HCT116 (cell line): ENCODE measurements at regions not wholly inside any gene's neighbourhood (a gene's known extent, or its start where the extent isn't known, plus 50 kb on each side); places are given as distances from the start of the nearest gene placed in this dataset.

Experiments
- ATAC-seq: fragments of 200-7000 bp; cut with Tn5 transposase; 2 replicates; pipeline ENCODE4 v1.9.1; 2020; ENCODE audit warnings: mild to moderate bottlenecking, moderate library complexity
- BruUV-seq: library from RNA; stranded (reverse); fragments of 400-500 nt; replicated peaks from 2 replicates; lab custom pipeline; 2021; lab: Mats Ljungman, UMichigan
- CTCF ChIA-PET: fragments of 300-600 bp; sonication (Branson Sonifier 250); formaldehyde crosslinking; loops from one replicate; lab custom pipeline; 2021; ENCODE audit warnings: antibody characterized with exemption; lab: Charles Lee
- POLR2A ChIA-PET: fragments of 300-600, 350-600 bp; sonication (Branson Sonifier 250); formaldehyde crosslinking; loops from one replicate; lab custom pipeline; 2021; ENCODE audit warnings: antibody characterized with exemption; lab: Charles Lee
- RAD21 ChIA-PET, 2 experiments: fragments of 300-600 bp; sonication (Branson Sonifier 250); formaldehyde crosslinking; loops; one replicate each; lab custom pipeline; 2023; ENCODE audit warnings: low total read pairs in 2 of 2; ENCODE audit not compliant: uncharacterized antibody in 2 of 2, unreplicated experiment in 2 of 2, low non-redundant PET in 1 of 2; lab: Charles Lee
- DNase-seq: peaks from one replicate; pipeline ENCODE4 v3.0.0-alpha.2; 2010; ENCODE audit warnings: low read depth, low spot score
- H2AFZ ChIP-seq: fragments of 200-600 bp; shearing (Covaris generic), sonication (generic); 2 replicates; pipeline ENCODE4 v1.6.1; 2017; ENCODE audit warnings: low read depth, mixed run types, mixed read lengths, antibody characterized with exemption, low read length; ENCODE audit not compliant: poor library complexity, severe bottlenecking
- H3K27ac ChIP-seq: 2 replicates; pipeline ENCODE4 v1.5.1; 2012; ENCODE audit warnings: low read depth, low read length
- H3K27me3 ChIP-seq: fragments of 200-600 bp; sonication (generic); 2 replicates; pipeline ENCODE4 v1.6.1; 2016; ENCODE audit warnings: mixed run types, low read length, mixed read lengths; ENCODE audit not compliant: insufficient read depth
- H3K36me3 ChIP-seq, 2 experiments: fragments of 200-500 bp in 1 of 2; fragments of 200-600 bp in 1 of 2; sonication (Bioruptor generic) in 1 of 2; sonication (generic) in 1 of 2; 2 replicates each; pipeline versions ENCODE4 v1.5.1 to v1.6.1; 2014 to 2016; ENCODE audit warnings: low read length in 2 of 2, inconsistent platforms in 1 of 2, mixed read lengths in 1 of 2, mixed run types in 1 of 2; ENCODE audit not compliant: insufficient read depth in 2 of 2, control insufficient read depth in 1 of 2
- H3K4me1 ChIP-seq, 2 experiments: fragments of 200-600 bp in 1 of 2; sonication (generic) in 1 of 2; 2 replicates each; pipeline versions ENCODE4 v1.5.1 to v1.6.1; 2012 to 2017; ENCODE audit warnings: low read length in 2 of 2, inconsistent platforms in 1 of 2, mild to moderate bottlenecking in 1 of 2, mixed read lengths in 1 of 2, mixed run types in 1 of 2, moderate library complexity in 1 of 2; ENCODE audit not compliant: insufficient read depth in 2 of 2, control insufficient read depth in 1 of 2
- H3K4me2 ChIP-seq: fragments of 200-600 bp; sonication (generic); 2 replicates; pipeline ENCODE4 v1.6.1; 2017; ENCODE audit warnings: mixed run types, low read length, mixed read lengths
- H3K4me3 ChIP-seq, 2 experiments: fragments of 200-600 bp in 1 of 2; sonication (generic) in 1 of 2; replicated peaks in 1 of 2; 2 replicates each; pipeline ENCODE4 v1.5.1; 2011 to 2016; ENCODE audit warnings: low read length in 2 of 2, control low read depth in 1 of 2, low read depth in 1 of 2, mild to moderate bottlenecking in 1 of 2, mixed read lengths in 1 of 2, mixed run types in 1 of 2
- H3K79me2 ChIP-seq: fragments of 200-600 bp; sonication (generic); 2 replicates; pipeline ENCODE4 v1.6.1; 2017; ENCODE audit warnings: mild to moderate bottlenecking, mixed run types, low read length, moderate library complexity, mixed read lengths; ENCODE audit not compliant: insufficient read depth
- H3K9ac ChIP-seq: fragments of 200-600 bp; sonication (generic); 2 replicates; pipeline ENCODE4 v1.6.1; 2016; ENCODE audit warnings: low read length, mixed read lengths
- H3K9me2 ChIP-seq: fragments of 200-600 bp; sonication (generic), shearing (Covaris generic); 2 replicates; pipeline ENCODE4 v1.6.1; 2017; ENCODE audit warnings: mixed run types, mild to moderate bottlenecking, moderate library complexity; ENCODE audit not compliant: insufficient read depth
- H3K9me3 ChIP-seq, 2 experiments: fragments of 200-500 bp in 1 of 2; fragments of 200-600 bp in 1 of 2; sonication (Bioruptor generic) in 1 of 2; sonication (generic) in 1 of 2; 2 replicates each; pipeline ENCODE4 v1.6.1; 2014 to 2017; ENCODE audit warnings: low read length in 2 of 2, mixed read lengths in 2 of 2, inconsistent platforms in 1 of 2, low read depth in 1 of 2, mild to moderate bottlenecking in 1 of 2, mixed run types in 1 of 2, moderate library complexity in 1 of 2; ENCODE audit not compliant: control insufficient read depth in 1 of 2, insufficient read depth in 1 of 2
- H4K20me1 ChIP-seq: fragments of 200-600 bp; sonication (generic), shearing (Covaris generic); 2 replicates; pipeline ENCODE4 v1.6.1; 2017; ENCODE audit warnings: mixed run types, mild to moderate bottlenecking, moderate library complexity; ENCODE audit not compliant: insufficient read depth
- CBX3 ChIP-seq: IDR thresholded peaks from 2 replicates; pipeline ENCODE4 v1.6.1; 2012; ENCODE audit warnings: low read depth
- ELF1 ChIP-seq: IDR thresholded peaks from 2 replicates; pipeline ENCODE4 v1.6.1; 2012; ENCODE audit warnings: low read depth, borderline replicate concordance
- FOSL1 ChIP-seq: IDR thresholded peaks from 2 replicates; pipeline ENCODE4 v1.6.1; 2012; ENCODE audit warnings: low read depth
- JUND ChIP-seq: IDR thresholded peaks from 2 replicates; pipeline ENCODE4 v1.6.1; 2012
- MAX ChIP-seq: IDR thresholded peaks from 2 replicates; pipeline ENCODE4 v1.6.1; 2012
- REST ChIP-seq: IDR thresholded peaks from 2 replicates; pipeline ENCODE4 v1.6.1; 2012; ENCODE audit warnings: low read depth
- YY1 ChIP-seq: IDR thresholded peaks from 2 replicates; pipeline ENCODE4 v1.6.1; 2011; ENCODE audit warnings: low read length, low read depth, moderate library complexity, mild to moderate bottlenecking; ENCODE audit not compliant: insufficient replicate concordance; ENCODE audit errors: extremely low read depth
- intact Hi-C: fragments of 100-400 bp; cut with micrococcal nuclease; formaldehyde crosslinking; loops from 2 replicates; pipeline ENCODE4 v1.10.0; 2022

- Histone ChIP-seq H3K36me3 (no peaks in the 10 kb centered on the region), H3K27me3 (no peaks in the 10 kb centered on the region), H3K4me3 (no peak overlapping the region), H3K4me2 (no peak overlapping the region), H3K9me3 (no peaks in the 10 kb centered on the region), H3K9me2 (no peaks in the 10 kb centered on the region), H2AFZ (no peak overlapping the region), H3K27ac (no peak overlapping the region), H3K4me1 (no peaks in the 10 kb centered on the region), H4K20me1 (no peaks in the 10 kb centered on the region; the same call in 1 of the 2 replicates), H3K9ac (no peak overlapping the region), H3K79me2 (no peaks in the 10 kb centered on the region)
- intact Hi-C loops = no loop called here
- ChIA-PET RAD21 (no interaction called here), CTCF (interaction anchor here (1.9 kb wide), 1 partner anchor 10 kb away, joined by 5 read pairs; no protein-coding TSS in a partner anchor), POLR2A (no interaction called here)
- BruUV-seq = no TSS peak
- DNase-seq (no peak), ATAC-seq (no peak)
- TF ChIP-seq REST = no peak
- no peak for TF ChIP-seq FOSL1
- no peak for TF ChIP-seq YY1
- TF ChIP-seq CBX3 = no peak
- TF ChIP-seq JUND = no peak
- no peak for TF ChIP-seq MAX
- TF ChIP-seq ELF1 = no peak
These were observed 309.4 kb downstream of the HGF start for GRCh38 chr7:81460250-81461045.
